ENCODE measurements at regions not wholly inside any gene's neighbourhood (a gene's known extent, or its start where the extent isn't known, plus 50 kb on each side); places are given as distances from the start of the nearest gene placed in this dataset.

GRCh38 chrX:44415639-44416386 is 72.3 kb upstream of the EFHC2 start:
- H3K4me3 ChIP-seq (ENCODE audit: low read length), result no peak overlapping the region
- no peak for DNase-seq (ENCODE audit: low read depth)
- TF ChIP-seq, protein P1, sequence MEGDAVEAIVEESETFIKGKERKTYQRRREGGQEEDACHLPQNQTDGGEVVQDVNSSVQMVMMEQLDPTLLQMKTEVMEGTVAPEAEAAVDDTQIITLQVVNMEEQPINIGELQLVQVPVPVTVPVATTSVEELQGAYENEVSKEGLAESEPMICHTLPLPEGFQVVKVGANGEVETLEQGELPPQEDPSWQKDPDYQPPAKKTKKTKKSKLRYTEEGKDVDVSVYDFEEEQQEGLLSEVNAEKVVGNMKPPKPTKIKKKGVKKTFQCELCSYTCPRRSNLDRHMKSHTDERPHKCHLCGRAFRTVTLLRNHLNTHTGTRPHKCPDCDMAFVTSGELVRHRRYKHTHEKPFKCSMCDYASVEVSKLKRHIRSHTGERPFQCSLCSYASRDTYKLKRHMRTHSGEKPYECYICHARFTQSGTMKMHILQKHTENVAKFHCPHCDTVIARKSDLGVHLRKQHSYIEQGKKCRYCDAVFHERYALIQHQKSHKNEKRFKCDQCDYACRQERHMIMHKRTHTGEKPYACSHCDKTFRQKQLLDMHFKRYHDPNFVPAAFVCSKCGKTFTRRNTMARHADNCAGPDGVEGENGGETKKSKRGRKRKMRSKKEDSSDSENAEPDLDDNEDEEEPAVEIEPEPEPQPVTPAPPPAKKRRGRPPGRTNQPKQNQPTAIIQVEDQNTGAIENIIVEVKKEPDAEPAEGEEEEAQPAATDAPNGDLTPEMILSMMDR (conservative IDR thresholded peaks at IDR 0.05; ENCODE audit: low read length), result no peak

DNA sequence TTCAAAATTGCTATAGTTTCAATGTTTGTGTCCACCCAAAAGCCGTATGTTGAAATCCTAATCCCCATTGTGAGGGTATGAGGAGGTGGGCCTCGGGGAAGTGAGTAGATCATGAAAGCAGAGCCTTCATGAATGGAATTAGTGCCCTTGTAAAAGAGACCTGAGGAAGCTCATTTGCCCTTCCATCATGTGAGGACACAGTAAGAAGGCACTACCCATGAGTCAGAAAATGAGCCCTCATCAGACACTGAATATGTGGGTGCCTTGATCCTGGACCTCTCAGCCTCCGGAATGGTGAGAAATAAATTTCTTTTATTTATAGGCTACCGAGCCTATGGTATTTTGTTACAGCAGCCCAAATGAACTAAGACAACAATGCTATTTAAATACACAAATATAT is 57.7 kb upstream of the EFHC2 start:
- TF ChIP-seq, protein P1 (conservative IDR thresholded peaks at IDR 0.05; ENCODE audit: low read length), result no peak
- H3K4me3 ChIP-seq (ENCODE audit: low read length), result no peak overlapping the region
- no peak for DNase-seq (ENCODE audit: low read depth)

DNA sequence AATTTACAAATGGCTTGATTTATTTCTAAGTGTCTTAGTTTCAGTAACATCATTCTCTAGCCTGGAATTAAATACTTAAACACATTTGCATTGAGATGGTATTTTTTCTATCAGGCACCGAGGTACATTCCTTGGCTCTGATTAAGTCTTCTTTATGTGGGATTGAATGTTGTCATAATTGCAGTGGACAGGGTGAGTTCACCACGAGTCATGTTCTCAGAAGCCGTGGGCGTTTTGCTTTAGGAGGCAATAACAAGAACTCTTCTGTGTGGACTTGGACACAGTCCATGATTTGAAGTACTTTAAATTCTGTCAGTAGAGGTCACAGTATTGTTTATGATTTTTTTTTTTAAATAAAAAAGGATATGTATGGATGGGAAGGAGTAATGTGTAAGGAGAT is 57.1 kb upstream of the EFHC2 start:
- no peak overlapping the region for H3K4me3 ChIP-seq (ENCODE audit: low read length)
- TF ChIP-seq, protein P1 (conservative IDR thresholded peaks at IDR 0.05; ENCODE audit: low read length), result no peak
- peak; percentile 77 for DNase-seq (ENCODE audit: low read depth)

- no peak for DNase-seq (ENCODE audit: low read depth)
- TF ChIP-seq, protein P1 (conservative IDR thresholded peaks at IDR 0.05; ENCODE audit: low read length), result no peak
- H3K4me3 ChIP-seq (ENCODE audit: low read length), result no peak overlapping the region
Observed at GRCh38 chrX:44400161-44400560, 56.7 kb upstream of the EFHC2 start.
